Activated CD4-positive, alpha-beta T cell treated with anti-CD3 and anti-CD28 coated beads, Interleukin-2, amount 10 ng/mL, durations not matched to agents 7 days and 5 days (primary cell): ENCODE measurements at regions not wholly inside any gene's neighbourhood (a gene's known extent, or its start where the extent isn't known, plus 50 kb on each side); places are given as distances from the start of the nearest gene placed in this dataset.
A peak's percentile ranks its signal among the peaks of the same experiment; 100 is the strongest.

Experiments used
- CTCF ChIA-PET: fragments of 350-600 bp; sonication (Branson Sonifier 250); formaldehyde crosslinking; loops from one replicate; lab custom pipeline; 2021; ENCODE audit warnings: antibody characterized with exemption; lab: Charles Lee
- POLR2A ChIA-PET: fragments of 350-600 bp; sonication (Branson Sonifier 250); formaldehyde crosslinking; loops from one replicate; lab custom pipeline; 2021; ENCODE audit warnings: antibody characterized with exemption; lab: Charles Lee
- DNase-seq: peaks from one replicate; pipeline ENCODE4 v3.0.0-alpha.2; 2020
- H3K27ac Mint-ChIP-seq: one replicate; pipeline ENCODE4 v1.8.0; 2021; ENCODE audit warnings: mild to moderate bottlenecking, moderate library complexity, mixed read lengths
- H3K27me3 Mint-ChIP-seq: one replicate; pipeline ENCODE4 v1.8.0; 2021; ENCODE audit warnings: mixed read lengths
- H3K36me3 Mint-ChIP-seq: one replicate; pipeline ENCODE4 v1.8.0; 2021; ENCODE audit warnings: low read depth, mixed read lengths
- H3K4me1 Mint-ChIP-seq: one replicate; pipeline ENCODE4 v1.8.0; 2021; ENCODE audit warnings: mixed read lengths
- H3K4me3 Mint-ChIP-seq: one replicate; pipeline ENCODE4 v1.8.0; 2021; ENCODE audit warnings: mild to moderate bottlenecking, moderate library complexity, mixed read lengths
- H3K9me3 Mint-ChIP-seq: one replicate; pipeline ENCODE4 v1.8.0; 2021; ENCODE audit warnings: mixed read lengths

DNA sequence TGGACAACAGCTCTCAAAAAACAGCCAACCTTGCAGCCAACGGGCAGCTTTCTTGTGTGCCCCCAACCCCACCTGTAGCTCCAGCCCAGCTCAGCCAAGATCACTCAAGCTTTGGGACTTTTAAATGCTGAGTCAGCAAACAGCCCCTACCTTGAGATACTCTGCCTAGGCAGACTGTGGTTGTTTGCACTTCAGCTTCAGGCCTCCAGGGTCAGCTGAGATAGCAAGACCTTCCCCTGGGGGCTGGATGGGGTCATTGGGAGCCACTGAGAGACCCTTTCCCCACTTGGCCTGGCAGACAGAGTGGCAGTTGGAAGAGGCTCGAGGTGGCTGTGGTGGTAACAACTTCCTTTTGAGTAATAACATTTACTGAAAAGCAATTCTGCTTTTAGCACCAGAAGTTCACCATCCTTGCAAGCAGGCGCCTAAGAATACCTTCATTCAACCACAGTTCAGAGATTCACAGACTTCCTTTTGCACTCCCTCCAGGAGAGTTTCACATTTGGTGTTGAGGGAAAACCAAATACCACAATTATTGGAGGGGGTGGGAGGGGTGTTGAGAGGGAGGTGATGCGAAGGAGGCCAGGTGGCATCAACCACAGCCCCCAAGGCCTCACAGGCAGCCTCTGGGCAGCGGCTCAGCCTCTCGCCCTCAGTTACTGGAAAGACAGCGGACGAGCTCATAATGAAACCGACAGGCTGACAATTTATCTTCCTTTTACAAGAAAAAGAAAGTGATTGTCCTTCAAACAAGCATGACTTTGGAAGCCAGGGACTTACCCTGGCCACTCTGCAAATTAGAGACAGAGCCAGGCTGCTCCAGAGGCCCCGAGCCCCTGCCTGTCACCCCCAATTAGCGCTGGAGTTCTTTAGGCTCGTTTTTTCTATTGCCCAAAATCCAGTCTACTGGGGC lies 148.1 kb downstream of the CEBPB start:
- Mint-ChIP-seq H3K9me3 (no peaks in the 10 kb centered on the region), H3K4me3 (peak overlapping the region; percentile 39), H3K4me1 (peaks cover 72% of the 10 kb centered on the region), H3K27ac (peak overlapping the region; percentile 94), H3K27me3 (peaks cover 3% of the 10 kb centered on the region), H3K36me3 (peaks cover 3% of the 10 kb centered on the region)
- ChIA-PET POLR2A (interaction anchor here (0.6 to 1.0 kb wide), 4 partner anchors 11 to 147 kb away, joined by 4 read pairs; no protein-coding TSS in a partner anchor), CTCF (interaction anchor here (0.7 to 3.3 kb wide), 11 partner anchors 9 to 178 kb away, joined by 3 to 22 read pairs (median 4); no protein-coding TSS in a partner anchor)
- peak; percentile 69 for DNase-seq

DNA sequence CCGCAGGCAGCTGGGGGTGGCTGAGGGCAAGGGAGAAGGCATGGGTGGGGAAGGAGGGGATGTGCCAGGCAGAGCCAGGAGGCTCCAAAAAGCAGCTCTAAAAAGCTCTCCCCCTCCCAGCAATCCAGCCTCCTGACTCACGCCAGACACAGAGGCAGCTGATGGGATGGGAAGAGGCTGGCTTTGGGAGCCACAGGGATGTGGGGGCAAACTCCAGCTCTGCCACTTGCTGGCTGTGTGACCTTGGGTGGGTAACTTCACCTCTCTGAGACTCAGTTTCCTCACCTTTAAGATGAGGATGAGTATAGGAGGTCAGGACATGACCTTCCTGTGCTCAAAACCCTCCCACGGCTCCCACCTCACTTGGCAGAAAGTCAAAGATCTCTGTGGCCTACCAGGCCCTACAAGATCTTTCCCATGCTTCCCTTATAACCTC lies 148.9 kb downstream of the CEBPB start:
- CTCF ChIA-PET, result interaction anchor here (1.0 to 3.3 kb wide), 5 partner anchors 8 to 139 kb away, joined by 3 to 22 read pairs (median 5); no protein-coding TSS in a partner anchor

DNA sequence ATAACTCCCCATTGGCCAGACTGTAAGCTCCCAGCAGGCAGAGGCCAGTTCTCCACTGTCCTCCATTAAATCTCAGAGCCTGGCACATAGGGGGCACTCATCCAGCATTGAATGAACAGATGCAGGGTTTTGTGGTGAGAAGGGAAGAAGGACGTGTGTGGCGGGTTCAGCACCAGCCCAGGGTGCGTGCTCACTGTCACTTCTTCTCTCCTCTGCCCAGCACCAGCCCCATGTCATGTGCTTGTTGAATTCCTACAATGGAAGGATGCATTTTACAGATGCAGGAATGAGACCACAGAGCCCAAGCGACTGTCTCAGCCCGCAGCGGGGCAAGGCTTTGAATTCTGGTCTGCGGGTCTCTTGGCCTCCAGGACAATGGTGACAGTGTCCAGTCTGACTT lies 149.9 kb downstream of the CEBPB start:
- CTCF ChIA-PET, result interaction anchor here (1.2 to 3.3 kb wide), 3 partner anchors 8 to 21 kb away, joined by 4 to 22 read pairs (median 4); no protein-coding TSS in a partner anchor
- peaks cover 3% of the 10 kb centered on the region for H3K36me3 Mint-ChIP-seq
- no peak for DNase-seq
- H3K4me1 Mint-ChIP-seq, result peaks cover 79% of the 10 kb centered on the region
- H3K27me3 Mint-ChIP-seq, result peaks cover 3% of the 10 kb centered on the region
- POLR2A ChIA-PET, result no interaction called here
- H3K9me3 Mint-ChIP-seq, result no peaks in the 10 kb centered on the region
- no peak overlapping the region for H3K4me3 Mint-ChIP-seq
- H3K27ac Mint-ChIP-seq, result peak overlapping the region; percentile 94

More for the DNA sequence above, 148.9 kb downstream of the CEBPB start:
- peak overlapping the region; percentile 94 for H3K27ac Mint-ChIP-seq
- no peaks in the 10 kb centered on the region for H3K9me3 Mint-ChIP-seq
- peak overlapping the region; percentile 39 for H3K4me3 Mint-ChIP-seq
- peaks cover 3% of the 10 kb centered on the region for H3K36me3 Mint-ChIP-seq
- no peak for DNase-seq
- peaks cover 3% of the 10 kb centered on the region for H3K27me3 Mint-ChIP-seq
- POLR2A ChIA-PET, result interaction anchor here (1.0 kb wide), 2 partner anchors 10 to 148 kb away, joined by 4 read pairs; no protein-coding TSS in a partner anchor
- peaks cover 77% of the 10 kb centered on the region for H3K4me1 Mint-ChIP-seq

DNA sequence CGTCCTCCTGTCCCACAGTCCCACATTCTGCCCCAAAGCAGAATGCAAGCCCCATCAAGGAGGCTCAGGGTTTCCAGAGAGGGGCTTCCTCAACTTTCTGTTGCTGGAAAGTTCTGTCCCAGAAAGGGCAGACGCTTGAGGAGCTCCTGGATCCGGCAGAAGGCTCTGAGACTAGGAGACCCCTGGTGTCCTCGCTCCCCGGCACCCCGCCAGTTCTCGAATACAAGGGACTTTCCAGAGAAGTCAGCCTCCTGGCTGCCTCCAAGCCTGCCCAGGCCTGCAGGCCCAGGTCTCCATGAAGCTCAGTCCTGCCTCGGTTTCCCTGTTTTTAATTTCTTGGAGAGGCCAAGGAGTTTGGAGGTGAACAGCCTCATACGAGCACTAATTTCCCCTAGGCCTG lies 150.4 kb downstream of the CEBPB start:
- POLR2A ChIA-PET, result no interaction called here
- no peak for DNase-seq
- H3K4me3 Mint-ChIP-seq, result no peak overlapping the region

DNA sequence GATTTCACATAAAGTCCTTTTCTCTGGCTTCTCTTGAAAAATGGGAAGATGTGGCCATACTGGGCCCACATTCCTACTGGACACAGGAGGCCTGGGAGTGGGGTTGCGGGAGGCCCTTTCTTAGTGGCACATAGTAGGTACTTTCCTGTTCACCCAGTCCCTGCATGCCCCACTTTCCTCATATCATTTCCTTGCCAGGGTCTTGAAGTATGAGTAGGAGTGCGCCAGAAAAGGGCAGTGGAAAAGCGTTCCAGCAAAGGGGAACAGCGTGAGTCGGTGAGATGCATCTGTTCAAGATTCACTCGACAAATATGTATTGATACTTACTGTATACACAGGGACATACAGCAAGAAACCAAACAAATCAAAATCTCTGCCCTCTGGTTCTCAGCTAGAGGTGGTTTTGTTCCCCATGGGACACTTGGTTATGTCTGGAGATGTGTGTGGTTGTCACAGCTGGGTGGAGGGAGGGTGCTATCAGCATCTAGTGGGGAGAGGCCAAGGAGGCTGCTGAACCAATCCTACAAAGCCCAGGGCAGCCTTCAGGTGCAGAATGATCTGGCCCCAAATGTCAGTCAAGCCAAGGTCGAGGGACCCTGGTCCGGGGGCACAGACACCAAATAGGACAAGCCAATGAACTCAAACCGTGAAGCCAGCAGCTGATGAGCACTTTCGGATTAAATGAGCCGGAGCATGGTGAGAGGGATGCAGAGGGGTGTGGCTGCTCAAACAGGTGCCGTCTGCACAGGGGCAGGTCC lies 151.4 kb downstream of the CEBPB start:
- ChIA-PET POLR2A (no interaction called here), CTCF (interaction anchor here (1.1 to 1.3 kb wide), 2 partner anchors 9 to 45 kb away, joined by 3 to 7 read pairs; no protein-coding TSS in a partner anchor)
- H3K27ac Mint-ChIP-seq, result peak overlapping the region; percentile 58
- H3K36me3 Mint-ChIP-seq, result no peaks in the 10 kb centered on the region
- H3K9me3 Mint-ChIP-seq, result no peaks in the 10 kb centered on the region
- H3K4me1 Mint-ChIP-seq, result peaks cover 80% of the 10 kb centered on the region
- no peaks in the 10 kb centered on the region for H3K27me3 Mint-ChIP-seq
- no peak overlapping the region for H3K4me3 Mint-ChIP-seq
- no peak for DNase-seq

More for the DNA sequence above, 150.4 kb downstream of the CEBPB start:
- CTCF ChIA-PET, result interaction anchor here (0.7 to 1.2 kb wide), 3 partner anchors 8 to 207 kb away, joined by 4 to 7 read pairs (median 4); no protein-coding TSS in a partner anchor
- Mint-ChIP-seq H3K27me3 (peaks cover 2% of the 10 kb centered on the region), H3K36me3 (peaks cover 3% of the 10 kb centered on the region), H3K4me1 (peaks cover 81% of the 10 kb centered on the region), H3K27ac (no peak overlapping the region), H3K9me3 (no peaks in the 10 kb centered on the region)

DNA sequence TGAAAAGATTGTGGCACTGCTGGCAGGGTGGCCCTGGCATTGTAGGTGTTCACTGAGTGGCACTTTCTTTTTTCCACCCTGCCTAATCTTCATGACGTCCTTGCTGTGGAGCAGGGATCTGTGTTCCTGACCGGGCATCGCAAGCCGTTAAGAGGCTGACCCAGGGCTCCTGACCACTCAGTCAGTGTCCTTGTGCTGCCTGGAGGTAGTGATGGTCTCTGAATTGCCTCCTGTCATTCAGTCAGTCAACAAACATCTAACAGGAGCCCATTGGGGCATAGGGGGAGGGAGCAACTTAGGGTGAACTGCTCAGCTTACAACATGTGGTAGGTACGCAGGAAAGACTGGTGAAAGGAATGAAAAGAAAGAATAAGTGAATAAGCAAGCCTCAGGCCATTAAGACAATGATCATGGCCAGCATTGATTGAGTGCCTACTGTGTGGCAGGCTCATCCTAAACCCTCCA lies 152.0 kb downstream of the CEBPB start:
- Mint-ChIP-seq H3K4me1 (peaks cover 79% of the 10 kb centered on the region), H3K9me3 (no peaks in the 10 kb centered on the region), H3K27me3 (no peaks in the 10 kb centered on the region), H3K27ac (peak overlapping the region; percentile 34), H3K4me3 (no peak overlapping the region), H3K36me3 (no peaks in the 10 kb centered on the region)
- ChIA-PET CTCF (interaction anchor here (0.6 to 1.3 kb wide), 2 partner anchors 9 to 334 kb away, joined by 3 to 5 read pairs; no protein-coding TSS in a partner anchor), POLR2A (no interaction called here)
- DNase-seq, result no peak

DNA sequence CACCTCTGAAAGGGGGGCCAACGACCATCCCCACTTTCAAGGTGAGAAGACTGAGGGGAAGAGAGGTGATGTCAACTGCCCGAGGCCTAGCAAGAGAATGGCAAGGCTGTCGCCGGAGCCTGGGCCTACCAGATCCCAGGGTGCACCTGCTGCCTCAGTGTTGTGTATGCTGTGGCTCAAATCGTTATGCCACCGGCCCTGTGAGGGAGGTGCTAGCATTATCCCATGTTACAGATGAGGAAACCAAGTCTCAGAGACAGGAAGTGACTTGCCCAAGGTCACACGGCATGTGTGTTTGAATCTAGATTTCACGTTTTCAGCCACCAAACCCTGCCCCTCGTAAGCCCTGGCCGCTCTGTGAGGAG lies 152.5 kb downstream of the CEBPB start:
- peak overlapping the region; percentile 34 for H3K27ac Mint-ChIP-seq
- H3K9me3 Mint-ChIP-seq, result no peaks in the 10 kb centered on the region

DNA sequence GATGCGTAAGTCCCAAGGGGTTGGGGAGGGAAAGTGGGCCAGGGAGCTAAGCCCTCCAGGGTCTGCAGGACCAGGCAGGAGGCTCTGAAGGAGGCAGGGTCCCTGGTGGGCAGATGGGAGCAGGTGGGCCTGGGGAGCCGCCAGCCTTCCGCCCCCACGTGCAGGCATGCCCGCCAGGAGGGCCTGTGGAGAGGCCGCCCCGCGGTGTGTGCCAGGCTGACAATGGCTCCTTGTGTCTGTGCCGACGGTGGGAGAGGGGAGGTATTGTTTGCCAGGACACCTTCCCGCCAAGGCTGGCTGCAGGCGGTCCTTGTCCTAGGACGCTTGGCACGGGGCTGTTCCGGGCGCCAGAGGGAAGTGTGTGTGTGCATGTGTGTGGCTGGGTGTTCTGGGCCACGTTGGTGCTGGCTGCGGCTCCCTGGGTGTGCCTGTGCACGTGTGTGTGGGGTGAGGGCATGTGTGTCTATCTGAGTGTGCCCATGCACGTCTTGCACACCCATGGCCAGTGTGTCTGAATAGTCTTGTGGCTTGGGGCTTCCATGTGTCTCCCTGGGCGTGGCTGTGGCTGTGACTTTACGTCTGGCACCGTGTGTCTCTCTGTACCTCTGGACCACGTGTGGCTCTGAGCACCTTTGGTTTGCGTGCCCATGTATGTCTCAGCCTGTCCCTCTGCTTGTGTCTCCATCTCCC lies 153.0 kb downstream of the CEBPB start:
- peak overlapping the region; percentile 55 for H3K27ac Mint-ChIP-seq
- no peak for DNase-seq
- no peaks in the 10 kb centered on the region for H3K9me3 Mint-ChIP-seq
- ChIA-PET POLR2A (no interaction called here), CTCF (interaction anchor here (0.6 to 1.3 kb wide), 2 partner anchors 10 to 335 kb away, joined by 3 to 5 read pairs; no protein-coding TSS in a partner anchor)
- peaks cover 76% of the 10 kb centered on the region for H3K4me1 Mint-ChIP-seq
- no peaks in the 10 kb centered on the region for H3K27me3 Mint-ChIP-seq
- no peaks in the 10 kb centered on the region for H3K36me3 Mint-ChIP-seq
- H3K4me3 Mint-ChIP-seq, result no peak overlapping the region

More for the DNA sequence above, 152.5 kb downstream of the CEBPB start:
- Mint-ChIP-seq H3K36me3 (no peaks in the 10 kb centered on the region), H3K4me3 (no peak overlapping the region), H3K4me1 (peaks cover 79% of the 10 kb centered on the region), H3K27me3 (no peaks in the 10 kb centered on the region)
- POLR2A ChIA-PET, result no interaction called here
- CTCF ChIA-PET, result interaction anchor here (0.6 to 1.3 kb wide), 2 partner anchors 10 to 334 kb away, joined by 3 to 5 read pairs; no protein-coding TSS in a partner anchor
- DNase-seq, result no peak

DNA sequence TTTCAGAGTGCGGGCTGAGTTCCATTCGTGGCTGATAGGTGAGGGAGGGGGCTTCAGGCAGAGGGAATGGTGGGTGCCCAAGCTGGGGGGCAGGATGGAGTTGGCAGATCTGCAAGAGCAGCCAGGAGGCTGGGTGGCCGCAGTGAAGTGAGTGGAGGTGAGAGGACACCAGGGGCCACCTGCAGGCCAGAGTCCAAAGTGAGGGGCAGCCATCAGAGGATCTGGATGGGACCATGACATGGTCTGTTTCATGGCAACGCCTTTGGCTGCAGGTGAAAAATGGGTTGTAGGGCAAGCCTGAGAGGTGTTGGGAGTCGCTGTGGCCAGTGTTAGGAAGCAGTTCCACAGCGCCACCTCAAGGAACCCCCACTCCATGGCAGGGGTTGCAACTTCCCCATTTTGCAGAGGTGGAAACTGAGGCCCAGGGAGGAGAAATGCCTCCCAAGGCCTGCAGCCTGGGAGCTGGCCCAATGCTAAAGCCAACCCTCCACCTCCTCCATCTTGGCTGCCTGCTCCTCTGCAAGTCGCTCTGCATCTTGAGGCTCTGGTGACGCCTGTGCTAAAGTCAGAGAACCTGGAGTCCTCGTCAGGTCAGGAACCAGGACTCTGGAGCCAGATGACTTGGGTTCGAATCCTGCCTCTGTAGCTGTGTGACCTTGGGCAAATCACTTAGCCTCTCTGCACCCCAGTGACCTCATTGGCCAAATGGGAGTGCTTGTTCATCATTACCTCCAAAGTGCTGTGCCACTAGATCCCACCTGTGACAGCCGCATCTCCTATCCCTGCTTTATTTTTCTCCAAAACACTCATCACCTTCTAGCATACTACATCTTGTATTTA lies 153.8 kb downstream of the CEBPB start:
- DNase-seq, result no peak
- H3K27ac Mint-ChIP-seq, result peak overlapping the region; percentile 55
- no peaks in the 10 kb centered on the region for H3K9me3 Mint-ChIP-seq
- POLR2A ChIA-PET, result no interaction called here
- CTCF ChIA-PET, result interaction anchor here (0.6 kb wide), 1 partner anchor 114 kb away, joined by 3 read pairs; no protein-coding TSS in a partner anchor
- H3K4me3 Mint-ChIP-seq, result no peak overlapping the region
- H3K36me3 Mint-ChIP-seq, result no peaks in the 10 kb centered on the region
- no peaks in the 10 kb centered on the region for H3K27me3 Mint-ChIP-seq
- peaks cover 73% of the 10 kb centered on the region for H3K4me1 Mint-ChIP-seq

DNA sequence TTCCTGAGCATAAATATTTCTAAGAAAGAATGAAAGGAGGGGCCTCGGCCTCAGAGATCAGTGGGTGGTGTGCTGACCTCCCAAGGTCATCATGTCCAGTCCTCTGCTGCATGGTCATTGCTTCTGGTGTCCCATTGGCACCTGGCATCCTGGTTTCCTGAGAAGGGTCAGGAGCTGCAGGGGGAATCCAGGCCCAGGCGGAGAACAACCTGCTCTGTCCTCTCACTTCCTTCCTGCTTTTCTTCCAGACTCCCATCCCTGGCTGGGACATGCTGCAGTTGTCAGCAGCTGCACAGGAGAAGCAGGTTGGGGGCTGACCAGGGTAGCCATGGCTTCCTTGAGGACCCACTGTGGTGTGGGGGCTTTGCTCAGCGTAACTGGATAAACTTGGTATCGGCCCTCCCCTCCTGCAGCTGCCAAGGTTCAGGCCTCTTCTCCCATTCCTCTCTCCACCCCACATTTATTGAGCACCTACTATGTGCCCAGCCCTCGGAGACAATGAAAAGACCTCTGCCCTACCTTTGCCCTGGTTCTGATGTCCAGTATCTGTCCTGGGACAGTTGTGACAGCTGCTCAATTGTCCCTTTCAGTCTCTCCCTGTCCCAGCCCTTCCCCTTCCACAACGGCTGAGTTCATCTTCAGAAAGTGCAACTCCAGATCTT lies 155.2 kb downstream of the CEBPB start:
- no peak for DNase-seq
- peaks cover 70% of the 10 kb centered on the region for H3K4me1 Mint-ChIP-seq
- H3K27ac Mint-ChIP-seq, result peak overlapping the region; percentile 65
- POLR2A ChIA-PET, result no interaction called here
- no peaks in the 10 kb centered on the region for H3K9me3 Mint-ChIP-seq
- no peaks in the 10 kb centered on the region for H3K36me3 Mint-ChIP-seq
- CTCF ChIA-PET, result interaction anchor here (1.7 kb wide), 1 partner anchor 18 kb away, joined by 7 read pairs; no protein-coding TSS in a partner anchor
- peak overlapping the region; percentile 24 for H3K4me3 Mint-ChIP-seq
- no peaks in the 10 kb centered on the region for H3K27me3 Mint-ChIP-seq
